Epithelial cell of proximal tubule (primary cell): ENCODE measurements at regions not wholly inside any gene's neighbourhood (a gene's known extent, or its start where the extent isn't known, plus 50 kb on each side); places are given as distances from the start of the nearest gene placed in this dataset.
A peak's percentile ranks its signal among the peaks of the same experiment; 100 is the strongest.
"Not testable (repeated sequence)": the region's sequence is repeated elsewhere in the genome, so short reads cannot be mapped to it uniquely, and the experiment has no call there.

ENCODE experiments used
- DNase-seq: peaks from one replicate; pipeline ENCODE4 v3.0.0-alpha.2; 2011; ENCODE audit warnings: low read depth
- H3K4me3 ChIP-seq: 2 replicates; pipeline ENCODE4 v1.5.1; 2011; ENCODE audit warnings: low read depth, mild to moderate bottlenecking, low read length
- CTCF ChIP-seq: conservative IDR thresholded peaks from 2 replicates; pipeline ENCODE4 v1.5.1; 2012; ENCODE audit warnings: low read depth, mild to moderate bottlenecking, low read length

GRCh38 chr18:8882632-8883408 lies 177.5 kb downstream of the MTCL1 start:
- DNase-seq, result no peak
- TF ChIP-seq CTCF, result peak; percentile 15
- no peak overlapping the region for H3K4me3 ChIP-seq

- no peak overlapping the region for H3K4me3 ChIP-seq
- TF ChIP-seq CTCF, result no peak
- DNase-seq, result no peak
Measured at GRCh38 chr18:8883409-8883668, 178.0 kb downstream of the MTCL1 start.

DNA sequence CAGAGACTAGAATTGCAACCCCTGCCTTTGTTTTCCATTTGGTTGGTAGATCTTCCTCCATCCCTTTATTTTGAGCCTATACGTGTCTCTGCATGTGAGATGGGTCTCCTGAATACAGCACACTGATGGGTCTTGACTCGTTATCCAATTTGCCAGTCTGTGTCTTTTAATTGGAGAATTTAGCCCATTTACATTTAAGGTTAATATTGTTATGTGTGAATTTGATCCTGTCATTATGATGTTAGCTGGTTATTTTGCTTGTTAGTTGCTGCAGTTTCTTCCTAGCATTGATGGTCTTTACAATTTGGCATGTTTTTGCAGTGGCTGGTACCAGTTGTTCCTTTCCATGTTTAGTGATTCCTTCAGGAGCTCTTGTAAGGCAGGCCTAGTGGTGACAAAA lies 182.5 kb downstream of the MTCL1 start:
- DNase-seq, result not testable (repeated sequence)

DNA sequence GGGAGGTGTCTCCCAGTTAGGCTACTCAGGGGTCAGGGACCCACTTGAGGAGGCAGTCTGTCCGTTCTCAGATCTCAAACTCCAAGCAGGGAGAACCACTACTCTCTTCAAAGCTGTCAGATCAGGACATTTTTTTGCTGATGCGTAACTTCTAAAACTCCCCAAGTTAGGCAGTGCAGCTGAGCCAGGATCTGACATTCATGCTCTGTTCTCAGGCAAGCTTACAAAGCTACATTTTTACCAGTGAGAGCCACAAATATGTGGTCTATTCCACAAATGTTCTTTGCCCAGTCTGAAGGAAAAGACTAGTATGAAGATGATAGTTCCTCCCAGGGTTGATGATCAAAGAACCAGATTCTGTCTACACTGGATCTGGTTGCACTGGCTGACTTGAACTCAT lies 184.1 kb downstream of the MTCL1 start:
- no peak for TF ChIP-seq CTCF
- DNase-seq, result peak; percentile 45
- H3K4me3 ChIP-seq, result no peak overlapping the region

More for the DNA sequence above, 182.5 kb downstream of the MTCL1 start:
- not testable (repeated sequence) for H3K4me3 ChIP-seq

GRCh38 chr18:8890503-8890902 lies 185.1 kb downstream of the MTCL1 start:
- H3K4me3 ChIP-seq, DNase-seq: not testable (repeated sequence)

- no peak for TF ChIP-seq CTCF
- no peak overlapping the region for H3K4me3 ChIP-seq
- DNase-seq, result peak; percentile 99
Measured at GRCh38 chr18:8890957-8891464, 185.7 kb downstream of the MTCL1 start.

GRCh38 chr18:8893221-8893620 lies 187.9 kb downstream of the MTCL1 start:
- H3K4me3 ChIP-seq, result no peak overlapping the region
- no peak for TF ChIP-seq CTCF
- DNase-seq, result no peak

GRCh38 chr18:8893628-8894231 lies 188.4 kb downstream of the MTCL1 start:
- no peak overlapping the region for H3K4me3 ChIP-seq
- no peak for DNase-seq
- no peak for TF ChIP-seq CTCF
